B cell (primary cell): ENCODE measurements at regions not wholly inside any gene's neighbourhood (a gene's known extent, or its start where the extent isn't known, plus 50 kb on each side); places are given as distances from the start of the nearest gene placed in this dataset.

Experiments
- EZH2 ChIP-seq: IDR thresholded peaks from 2 replicates; pipeline ENCODE4 v1.6.1; 2012; ENCODE audit warnings: borderline replicate concordance, low read depth, mild to moderate bottlenecking, moderate library complexity, low read length; ENCODE audit not compliant: insufficient read depth, poor library complexity, severe bottlenecking
- TF ChIP-seq, protein P1 (sequence below): fragments of 200-600 bp; IDR thresholded peaks from one replicate; pipeline ENCODE4 v1.8.0; 2022; ENCODE audit warnings: antibody characterized with exemption, mild to moderate bottlenecking

DNA sequence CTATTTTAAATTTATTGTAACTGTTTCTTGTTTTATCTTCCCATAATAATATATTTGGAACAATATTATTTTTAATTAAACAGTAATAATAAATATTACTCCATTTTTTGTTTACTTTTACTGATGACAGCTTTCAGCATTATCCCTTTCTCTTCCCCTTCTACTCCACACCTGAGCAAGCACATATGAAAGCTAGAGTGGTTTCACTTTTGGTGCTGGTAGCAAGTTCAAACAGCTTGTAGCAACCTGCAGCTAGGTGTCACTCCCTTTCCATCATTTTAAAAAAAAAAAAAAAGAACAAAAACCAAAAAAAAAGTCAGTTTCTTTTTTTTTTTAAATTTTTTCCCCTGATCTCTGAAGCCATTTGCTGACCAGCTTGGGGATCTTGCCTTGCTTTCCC, 801.8 kb downstream of the CCDC85A start:
- TF ChIP-seq, protein P1, sequence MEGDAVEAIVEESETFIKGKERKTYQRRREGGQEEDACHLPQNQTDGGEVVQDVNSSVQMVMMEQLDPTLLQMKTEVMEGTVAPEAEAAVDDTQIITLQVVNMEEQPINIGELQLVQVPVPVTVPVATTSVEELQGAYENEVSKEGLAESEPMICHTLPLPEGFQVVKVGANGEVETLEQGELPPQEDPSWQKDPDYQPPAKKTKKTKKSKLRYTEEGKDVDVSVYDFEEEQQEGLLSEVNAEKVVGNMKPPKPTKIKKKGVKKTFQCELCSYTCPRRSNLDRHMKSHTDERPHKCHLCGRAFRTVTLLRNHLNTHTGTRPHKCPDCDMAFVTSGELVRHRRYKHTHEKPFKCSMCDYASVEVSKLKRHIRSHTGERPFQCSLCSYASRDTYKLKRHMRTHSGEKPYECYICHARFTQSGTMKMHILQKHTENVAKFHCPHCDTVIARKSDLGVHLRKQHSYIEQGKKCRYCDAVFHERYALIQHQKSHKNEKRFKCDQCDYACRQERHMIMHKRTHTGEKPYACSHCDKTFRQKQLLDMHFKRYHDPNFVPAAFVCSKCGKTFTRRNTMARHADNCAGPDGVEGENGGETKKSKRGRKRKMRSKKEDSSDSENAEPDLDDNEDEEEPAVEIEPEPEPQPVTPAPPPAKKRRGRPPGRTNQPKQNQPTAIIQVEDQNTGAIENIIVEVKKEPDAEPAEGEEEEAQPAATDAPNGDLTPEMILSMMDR = no peak
- TF ChIP-seq EZH2 = no peak
